HG02798 (cell line): ENCODE measurements at regions not wholly inside any gene's neighbourhood (a gene's known extent, or its start where the extent isn't known, plus 50 kb on each side); places are given as distances from the start of the nearest gene placed in this dataset.

Source experiments
- ATAC-seq: cut with Tn5 transposase; IDR thresholded peaks from one replicate; pipeline ENCODE4 v1.9.1; 2021; ENCODE audit warnings: mild to moderate bottlenecking; ENCODE audit not compliant: unreplicated experiment, poor library complexity

DNA sequence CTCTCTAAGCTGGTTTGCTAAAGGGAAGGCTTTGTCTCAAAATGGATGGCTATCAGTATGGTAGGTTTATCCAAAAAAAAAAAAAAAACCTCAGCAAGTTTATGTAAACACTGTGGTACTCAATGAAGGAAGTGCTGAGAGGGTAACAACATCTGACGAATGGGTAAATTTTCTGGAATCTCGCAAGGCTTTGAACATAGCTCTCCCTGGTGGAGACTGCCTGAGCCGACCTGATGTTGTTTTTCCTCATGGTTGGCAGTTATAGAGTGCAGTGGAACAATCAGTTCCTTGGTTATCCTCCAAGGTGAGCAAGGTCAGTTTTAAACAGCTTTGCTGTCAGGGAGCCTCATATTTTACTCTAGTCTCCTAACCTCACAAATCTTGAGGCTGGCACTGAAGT is 94.6 kb downstream of the ZPLD1 start:
- ATAC-seq = no peak

DNA sequence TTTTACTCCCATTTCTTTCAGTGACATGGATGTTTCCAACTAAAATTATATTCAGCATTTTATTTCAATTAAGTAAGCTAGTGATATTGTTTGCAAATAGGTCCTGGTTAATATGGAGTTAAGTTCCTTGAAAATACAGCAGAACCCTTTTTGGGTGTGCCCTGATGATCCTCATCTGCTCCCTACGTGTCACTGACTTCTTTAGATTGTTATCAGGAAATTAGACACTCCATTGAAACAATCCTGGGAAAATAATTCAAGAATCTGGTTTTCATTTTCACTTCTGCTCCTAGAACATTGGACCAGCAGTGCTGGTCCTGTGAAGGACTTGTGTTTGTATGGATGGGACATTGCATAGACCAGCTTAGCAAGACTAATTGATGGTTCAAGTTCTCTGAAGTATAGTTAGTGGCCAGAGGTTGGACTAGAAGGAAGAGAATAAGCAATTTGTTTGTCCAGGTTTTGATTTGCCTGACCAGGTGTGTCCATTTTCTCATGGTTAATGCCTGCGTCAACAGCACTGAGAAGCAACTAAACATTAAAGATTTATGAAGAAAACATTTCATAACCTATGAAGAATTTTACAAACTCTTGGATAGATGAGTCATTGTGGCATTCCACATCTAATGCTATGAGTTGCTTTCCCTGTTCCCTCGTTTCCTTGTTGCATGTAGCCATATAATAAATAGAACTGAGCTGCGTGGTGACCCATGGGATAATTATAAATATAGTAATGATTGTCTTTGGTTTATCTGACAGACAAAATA is 95.8 kb downstream of the ZPLD1 start:
- ATAC-seq = no peak

DNA sequence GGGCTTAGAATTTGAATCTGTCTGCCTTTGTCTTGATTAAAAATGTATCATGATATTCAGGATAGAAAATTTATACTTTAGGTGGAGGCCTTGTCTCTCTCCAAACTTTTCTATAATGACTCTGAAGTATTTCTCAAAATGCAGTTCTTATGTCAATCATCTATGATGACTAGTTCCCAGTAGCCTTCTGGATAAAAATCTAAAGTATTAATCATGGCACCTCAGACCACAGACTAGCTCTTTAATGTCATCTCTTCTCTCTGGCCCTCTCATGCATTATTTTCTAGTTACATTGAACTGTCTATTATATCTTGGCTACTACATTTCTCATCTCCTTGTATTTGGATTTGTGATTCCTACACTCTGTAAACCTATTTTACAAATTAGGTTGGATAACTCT is 96.9 kb downstream of the ZPLD1 start:
- ATAC-seq = no peak

DNA sequence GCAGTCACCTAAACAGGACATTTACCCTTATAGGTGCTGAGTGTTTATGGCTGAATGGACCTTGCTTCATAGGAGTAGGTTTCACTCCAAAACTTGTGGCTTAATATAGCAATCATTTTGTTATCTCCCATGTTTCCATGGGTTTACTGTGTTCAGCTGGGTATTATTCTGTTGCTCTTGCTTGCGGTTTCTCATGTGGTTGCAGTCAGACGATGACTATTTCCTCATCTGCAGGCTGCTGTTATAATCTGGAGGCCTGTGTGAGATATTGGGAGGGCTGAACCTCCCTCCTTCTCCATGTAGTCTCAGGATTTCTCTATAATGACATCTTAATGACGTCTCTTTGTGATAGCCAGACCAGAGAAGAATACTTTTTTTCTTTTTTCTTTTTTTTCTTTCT is 98.1 kb downstream of the ZPLD1 start:
- ATAC-seq = no peak

DNA sequence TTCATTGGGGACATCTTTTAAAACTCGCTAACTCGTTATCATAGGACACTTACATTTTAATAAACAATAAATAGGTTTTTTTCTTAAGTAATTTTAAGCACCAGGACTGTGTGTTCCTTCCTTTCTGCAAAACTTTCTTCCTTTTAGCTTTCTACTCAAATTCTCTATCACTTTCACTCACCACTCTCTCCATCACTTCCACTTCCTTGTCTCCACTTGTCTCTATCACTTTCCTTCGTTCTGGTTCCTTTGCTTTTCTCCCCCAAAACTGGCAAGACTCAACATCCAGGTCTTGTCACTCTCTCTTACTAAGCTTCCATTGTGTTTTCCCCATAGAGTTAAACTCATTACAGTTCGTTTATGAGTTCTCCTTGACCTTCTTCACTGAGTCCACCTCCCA is 99.0 kb downstream of the ZPLD1 start:
- no peak for ATAC-seq

DNA sequence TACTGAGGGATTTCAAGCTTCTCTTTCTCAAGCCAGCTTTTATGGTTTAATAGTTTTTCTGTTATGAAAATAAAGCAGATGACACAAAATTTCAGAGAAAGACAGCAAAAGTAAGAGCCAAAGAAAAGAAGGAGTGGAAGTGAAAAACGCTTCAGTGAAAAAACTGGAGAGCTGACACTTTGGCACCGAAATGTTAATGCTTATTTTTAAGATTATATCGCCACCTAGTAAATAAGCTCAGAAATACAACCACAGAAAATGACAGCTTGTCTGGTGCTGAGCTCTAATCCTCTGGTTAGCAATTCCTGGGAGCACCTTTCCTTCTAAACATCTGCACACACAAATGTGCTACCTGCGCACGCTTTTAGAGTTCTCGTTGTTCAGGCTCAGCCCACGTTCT is 101.6 kb downstream of the ZPLD1 start:
- ATAC-seq = peak; percentile 69

DNA sequence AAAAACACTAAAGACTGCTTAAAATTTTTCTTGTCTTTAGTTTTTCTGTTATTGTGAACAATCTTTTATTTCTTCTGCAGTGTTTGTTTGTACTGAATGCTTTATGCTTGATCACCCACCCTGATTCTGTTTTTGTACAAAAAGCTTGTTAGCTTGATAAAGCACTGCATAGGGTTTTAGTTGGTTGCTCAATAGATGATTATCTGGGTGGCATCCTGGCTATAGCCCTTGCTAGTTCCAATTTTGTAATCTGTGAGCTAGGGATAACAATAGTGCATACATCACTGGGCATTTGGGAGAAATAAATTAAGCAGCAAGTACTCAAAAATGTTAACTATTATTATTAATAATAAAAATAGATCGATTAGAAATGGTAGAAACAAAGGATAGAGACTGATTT is 102.3 kb downstream of the ZPLD1 start:
- ATAC-seq = no peak

DNA sequence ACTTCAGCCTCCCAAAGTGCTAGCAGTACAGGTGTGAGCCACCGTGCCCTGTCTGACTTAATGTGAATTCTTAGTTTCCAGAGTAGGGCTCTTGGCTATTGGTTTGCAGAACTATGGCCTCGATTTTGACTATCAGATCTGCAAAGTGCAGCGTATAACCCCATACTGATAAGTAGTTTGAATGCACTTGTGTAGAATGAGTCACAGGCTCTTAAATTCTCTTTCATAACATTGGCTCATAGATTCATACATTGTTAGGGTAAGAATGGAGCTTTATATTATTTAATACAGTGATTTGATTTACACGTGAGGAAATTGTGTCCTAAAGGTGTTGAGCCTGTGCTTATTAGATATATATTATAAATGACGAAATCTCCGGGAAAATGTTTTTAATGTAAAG is 109.9 kb downstream of the ZPLD1 start:
- no peak for ATAC-seq

DNA sequence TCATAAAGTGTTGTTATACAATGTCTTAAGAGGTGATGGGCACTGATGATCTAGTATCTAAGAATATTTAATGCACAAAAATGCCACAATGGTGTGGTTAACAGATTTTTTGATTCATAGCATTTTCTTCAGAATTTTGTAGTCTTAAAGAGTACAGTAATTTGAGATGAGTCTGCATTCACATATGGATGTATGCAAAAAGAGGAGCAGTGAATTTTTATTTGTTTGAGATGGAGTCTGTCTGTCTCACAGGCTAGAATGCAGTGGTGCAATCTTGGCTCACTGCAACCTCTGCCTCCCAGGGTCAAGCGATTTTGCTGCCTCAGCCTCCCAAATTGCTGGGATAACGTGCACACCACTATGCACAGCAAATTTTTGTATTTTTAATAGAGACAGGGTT is 110.5 kb downstream of the ZPLD1 start:
- no peak for ATAC-seq

DNA sequence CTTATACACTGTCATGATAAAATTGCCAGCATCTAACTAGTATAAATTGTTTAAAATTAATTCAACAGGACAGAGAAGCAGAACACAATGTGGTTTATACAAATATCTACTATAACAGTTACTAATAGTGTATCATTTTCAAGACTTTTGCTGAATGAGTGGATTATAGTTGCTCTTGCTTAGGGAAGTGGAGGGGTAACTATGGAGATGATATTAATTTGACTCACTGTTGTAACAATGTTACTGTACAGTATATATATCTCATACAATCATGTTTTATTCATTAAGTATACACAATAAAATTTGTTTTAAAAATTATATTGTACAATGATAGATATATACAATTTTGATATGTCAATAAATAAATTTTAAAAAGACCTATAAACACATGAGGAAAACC is 119.1 kb downstream of the ZPLD1 start:
- ATAC-seq = no peak

DNA sequence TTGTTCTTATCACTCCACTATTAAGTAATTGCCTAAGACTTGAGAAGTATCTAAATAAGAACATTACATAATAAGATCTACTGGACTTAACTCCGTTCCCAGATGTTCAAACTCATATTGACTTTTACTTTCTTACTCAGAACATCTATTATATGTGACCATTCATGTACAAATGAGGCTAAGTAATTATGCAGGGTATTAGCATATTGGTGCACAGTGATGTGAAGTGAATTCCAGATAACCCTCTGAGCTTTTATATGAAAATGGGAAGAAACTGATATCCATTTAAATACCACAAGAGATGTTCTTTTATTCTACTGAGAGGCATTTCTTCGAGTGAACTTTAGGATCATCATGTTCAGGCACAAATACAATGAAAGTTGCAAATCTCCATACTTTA is 135.7 kb downstream of the ZPLD1 start:
- ATAC-seq = no peak

DNA sequence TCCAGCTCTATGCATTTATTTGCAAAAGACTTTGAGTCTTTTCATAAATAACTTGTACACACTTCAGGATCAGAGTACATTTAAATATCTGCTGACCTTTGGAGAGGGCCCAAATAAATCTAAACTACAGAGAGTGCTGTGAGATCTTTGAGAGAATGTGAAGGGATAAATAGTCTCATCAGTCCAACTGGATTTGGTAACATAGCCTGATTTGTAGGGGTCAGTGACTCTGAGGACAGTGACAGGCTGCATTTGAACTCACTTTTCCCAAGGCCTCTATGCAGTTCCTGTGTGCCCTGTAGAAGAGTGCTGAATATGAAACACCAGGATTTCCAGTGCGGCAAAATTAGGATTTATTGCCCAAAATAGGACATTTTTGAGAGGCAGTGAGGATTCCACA is 136.2 kb downstream of the ZPLD1 start:
- no peak for ATAC-seq

DNA sequence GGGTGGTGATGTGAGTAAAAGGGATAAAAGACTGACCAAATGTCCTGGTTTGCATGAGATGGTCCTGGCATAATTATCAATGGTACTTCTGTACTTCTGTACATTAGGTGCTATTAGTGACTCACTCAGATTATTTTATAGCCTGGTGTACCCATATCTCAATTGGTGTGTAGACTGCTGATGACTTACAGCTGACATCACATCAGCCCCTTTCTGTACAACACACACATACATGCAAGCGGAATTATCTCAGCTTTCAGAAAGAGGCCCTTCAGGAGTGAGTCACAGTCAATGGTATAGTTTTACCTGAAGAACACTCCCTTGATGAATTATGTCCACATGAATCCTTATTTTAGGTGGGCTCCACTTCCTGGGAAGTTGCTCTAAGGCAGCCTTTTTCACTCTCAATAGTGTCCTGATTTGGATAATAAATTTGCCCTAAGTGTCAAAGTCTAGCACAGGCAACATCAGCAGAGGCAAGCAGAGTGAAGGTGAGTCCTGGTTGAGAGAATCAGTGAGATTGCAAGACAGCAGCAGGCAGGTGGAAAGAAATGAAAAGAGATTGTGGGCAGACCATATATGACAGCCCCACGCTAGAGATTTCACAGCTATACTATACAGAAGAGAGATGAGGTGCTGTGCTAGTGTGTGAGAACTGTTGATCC is 137.0 kb downstream of the ZPLD1 start:
- ATAC-seq = no peak

DNA sequence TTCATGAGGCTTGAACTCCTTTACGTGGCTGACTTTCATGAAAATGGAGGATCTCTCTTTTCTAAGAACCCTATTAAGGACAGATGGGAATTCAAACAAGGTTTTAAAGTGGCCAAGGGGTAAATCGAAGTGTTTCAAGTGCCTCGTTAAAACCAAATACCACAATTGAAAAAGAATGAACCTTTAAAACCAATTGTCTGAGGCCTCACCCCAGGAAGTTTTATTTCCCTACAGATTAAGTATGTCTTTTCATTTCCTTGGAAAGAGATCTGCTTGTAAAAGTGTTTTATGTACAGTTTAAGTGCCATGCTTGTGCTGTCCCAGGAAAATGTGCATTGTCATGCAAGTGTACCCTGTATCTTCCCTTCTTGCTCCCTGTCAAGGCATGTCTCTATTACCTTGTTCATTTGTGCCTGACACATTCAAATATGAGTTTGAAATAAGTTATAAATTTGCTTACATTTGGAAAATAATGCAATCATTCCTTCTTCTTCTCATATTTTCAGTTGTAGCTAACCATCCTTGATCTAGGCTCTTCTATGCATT is 138.7 kb downstream of the ZPLD1 start:
- ATAC-seq = no peak

DNA sequence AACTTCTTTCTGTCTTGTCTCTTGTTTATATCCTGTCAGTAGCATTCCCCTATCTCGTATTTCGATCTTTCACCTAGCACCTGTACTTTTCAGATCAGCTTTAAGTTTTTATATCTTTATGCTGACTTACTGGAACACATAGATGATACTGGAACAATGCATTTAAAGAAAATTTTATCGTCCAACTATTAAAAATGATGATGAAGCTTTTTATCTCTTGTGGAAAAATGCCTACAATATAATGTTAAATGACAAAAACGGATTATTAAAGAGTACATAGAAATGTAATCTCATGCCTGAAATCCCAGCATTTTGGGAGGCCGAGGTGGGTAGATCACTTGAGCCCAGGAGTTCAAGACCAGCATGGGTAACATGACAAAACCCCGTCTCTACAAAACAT is 139.5 kb downstream of the ZPLD1 start:
- no peak for ATAC-seq

DNA sequence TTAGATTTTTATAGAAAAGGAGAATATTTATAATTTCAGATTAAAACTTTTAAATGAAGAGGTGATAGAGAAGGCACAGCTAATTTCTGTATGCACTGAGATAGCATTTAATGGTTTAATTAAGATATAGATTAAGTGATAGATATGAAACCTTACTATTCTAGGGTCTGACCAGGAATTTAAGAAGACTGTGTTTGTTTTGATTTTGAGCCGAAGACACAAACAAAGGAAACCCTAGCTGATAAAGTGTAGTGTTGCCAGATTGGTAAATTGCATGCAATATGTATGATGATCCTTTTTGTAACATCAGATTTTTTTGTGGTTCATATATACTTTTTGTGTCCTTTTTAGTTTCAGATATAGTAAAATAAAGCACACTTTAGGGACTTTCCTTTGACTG is 141.8 kb downstream of the ZPLD1 start:
- no peak for ATAC-seq

DNA sequence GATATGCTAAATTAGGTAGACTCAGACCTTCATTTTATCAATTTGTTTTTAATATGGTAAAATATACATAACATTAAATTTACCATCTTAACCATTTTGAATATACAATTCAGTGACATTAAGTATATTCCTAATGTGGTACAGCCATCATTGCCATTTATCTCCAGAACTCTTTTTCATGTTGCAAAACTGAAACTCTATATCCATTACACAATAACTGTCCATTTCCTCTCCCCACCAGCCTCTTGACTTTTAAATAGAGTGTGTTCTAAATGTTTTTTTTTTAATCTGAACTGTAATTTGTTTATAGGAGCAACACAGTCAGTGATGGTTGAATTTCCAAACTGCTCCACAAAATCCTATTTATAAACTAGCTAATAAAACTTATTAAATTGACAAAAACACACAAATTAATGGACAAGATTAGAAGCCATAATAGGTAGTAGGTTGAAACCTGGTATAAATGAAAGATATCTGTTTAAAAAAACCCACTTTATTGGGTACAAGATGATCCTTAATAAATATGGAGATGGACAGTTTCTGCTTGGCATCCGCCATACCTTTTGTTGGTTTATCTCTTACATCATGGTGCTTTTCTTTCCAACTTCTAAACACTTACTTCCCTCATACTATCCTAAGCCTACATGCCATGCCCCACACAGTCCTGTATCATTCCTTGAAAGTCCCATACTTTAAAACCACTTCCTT is 142.4 kb downstream of the ZPLD1 start:
- no peak for ATAC-seq

DNA sequence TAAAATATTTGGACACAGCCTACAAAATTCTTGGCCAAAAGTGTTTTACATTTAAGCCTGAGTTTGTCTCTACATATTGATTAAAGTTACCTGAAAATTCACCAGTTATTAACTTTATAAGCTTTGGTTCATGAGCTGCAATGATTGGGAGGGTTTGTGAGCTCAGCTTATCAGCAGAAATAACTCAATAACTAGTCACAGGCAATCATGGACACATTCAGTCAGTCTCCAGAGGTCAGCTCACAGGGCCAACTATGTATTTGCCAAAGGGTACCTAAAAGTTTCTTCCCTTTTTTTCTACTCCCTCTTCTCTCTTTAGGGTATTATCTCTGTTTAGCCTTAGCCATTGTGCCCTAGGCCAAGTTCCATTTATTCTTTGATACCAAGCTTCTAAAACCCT is 145.9 kb downstream of the ZPLD1 start:
- ATAC-seq = no peak

DNA sequence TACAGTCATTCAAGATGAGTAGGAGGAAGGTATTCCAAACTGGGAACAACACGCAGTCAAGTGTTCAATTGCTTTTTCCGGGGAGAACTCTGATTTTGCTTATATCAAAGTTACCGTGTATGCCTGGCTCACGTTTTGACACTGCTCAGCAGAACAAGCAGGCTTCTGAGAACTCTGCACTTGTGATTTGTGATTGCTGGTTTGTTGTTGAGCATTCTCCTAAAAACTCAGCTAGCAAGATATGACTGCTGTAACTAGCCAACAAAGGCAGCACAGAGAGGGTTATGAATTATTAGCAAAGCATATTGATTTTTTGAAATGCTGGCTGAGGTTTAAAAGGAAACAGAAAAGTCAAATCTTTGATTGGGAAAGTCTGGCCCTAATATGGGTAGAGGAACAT is 151.7 kb downstream of the ZPLD1 start:
- ATAC-seq = no peak

DNA sequence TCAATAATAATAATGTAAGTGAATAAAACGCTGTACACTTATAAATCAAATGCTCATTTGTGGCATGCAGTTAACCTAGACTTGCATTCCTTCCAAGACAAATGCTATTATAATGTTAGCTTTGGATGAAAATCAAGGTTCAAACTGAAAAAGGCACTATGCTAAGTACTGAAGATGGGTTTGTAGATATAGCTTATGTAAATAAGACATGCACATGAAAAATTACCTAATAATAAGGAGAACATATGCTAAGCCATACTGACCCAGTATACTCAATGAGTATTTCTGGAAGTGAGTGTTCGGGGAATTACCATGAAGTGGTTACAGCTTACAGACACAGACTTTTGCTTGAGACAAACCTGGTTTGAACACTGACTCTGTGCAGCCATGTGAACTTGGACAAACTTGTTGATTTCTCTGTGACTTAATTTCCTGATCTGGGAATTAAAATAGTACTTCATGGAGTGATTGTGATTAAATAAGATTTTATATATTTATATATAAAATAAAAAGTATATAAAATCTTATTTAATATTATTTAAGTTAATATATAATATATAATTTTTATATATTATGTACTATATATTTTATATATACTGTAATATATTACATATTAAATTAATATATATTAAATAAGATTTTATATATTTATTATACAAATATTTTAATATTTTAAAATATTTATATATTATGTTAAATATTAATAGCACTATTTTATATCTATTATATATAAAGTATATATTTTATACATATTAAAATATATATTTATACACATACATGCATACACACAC is 159.2 kb downstream of the ZPLD1 start:
- no peak for ATAC-seq

DNA sequence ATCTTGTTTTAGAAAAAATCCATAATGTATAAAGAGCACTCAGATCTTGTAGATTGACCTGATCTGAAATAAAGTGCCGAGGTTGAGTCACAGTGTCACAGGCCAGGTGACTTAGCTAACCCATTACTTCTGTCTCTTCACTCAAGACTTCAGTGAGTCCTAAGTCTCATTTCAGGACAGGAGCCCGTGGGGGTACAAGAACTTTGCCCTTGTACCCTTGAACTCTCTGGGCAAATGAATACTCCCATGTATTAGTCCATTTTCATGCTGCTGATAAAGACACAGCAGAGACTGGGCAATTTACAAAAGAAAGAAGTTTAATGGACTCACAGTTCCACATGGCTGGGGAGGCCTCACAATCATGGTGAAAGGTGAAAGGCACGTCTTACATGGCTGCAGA is 160.2 kb downstream of the ZPLD1 start:
- no peak for ATAC-seq
